NCI-H2081 (cell line): ENCODE measurements at regions not wholly inside any gene's neighbourhood (a gene's known extent, or its start where the extent isn't known, plus 50 kb on each side); places are given as distances from the start of the nearest gene placed in this dataset.

Source experiments
- DNase-seq, 2 experiments: peaks; one replicate each; lab custom pipeline; 2025; lab: John Stamatoyannopoulos, UW

- no peak for DNase-seq
Observed at GRCh38 chr18:56545464-56545863, 92.9 kb downstream of the TXNL1 start.

DNA sequence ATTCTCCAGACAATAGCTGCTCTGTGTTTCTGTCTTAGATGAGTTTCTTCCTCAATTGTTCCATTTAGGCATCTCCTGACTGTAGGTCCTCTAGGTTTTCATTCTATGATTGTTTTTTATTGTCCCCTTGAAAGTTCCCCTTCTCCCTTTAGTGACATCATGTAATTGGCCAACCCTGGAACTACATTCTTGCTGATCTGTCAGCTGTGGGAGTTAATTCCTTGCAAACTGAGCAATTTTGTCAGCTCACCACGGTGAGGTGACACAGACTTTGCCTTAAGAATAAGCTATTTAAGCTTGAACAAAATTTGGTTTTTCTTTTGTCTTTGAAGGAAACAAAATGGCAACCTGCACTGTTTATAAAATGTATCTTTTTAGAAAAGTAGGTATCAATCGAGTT, 95.9 kb downstream of the TXNL1 start:
- DNase-seq: no peak

DNA sequence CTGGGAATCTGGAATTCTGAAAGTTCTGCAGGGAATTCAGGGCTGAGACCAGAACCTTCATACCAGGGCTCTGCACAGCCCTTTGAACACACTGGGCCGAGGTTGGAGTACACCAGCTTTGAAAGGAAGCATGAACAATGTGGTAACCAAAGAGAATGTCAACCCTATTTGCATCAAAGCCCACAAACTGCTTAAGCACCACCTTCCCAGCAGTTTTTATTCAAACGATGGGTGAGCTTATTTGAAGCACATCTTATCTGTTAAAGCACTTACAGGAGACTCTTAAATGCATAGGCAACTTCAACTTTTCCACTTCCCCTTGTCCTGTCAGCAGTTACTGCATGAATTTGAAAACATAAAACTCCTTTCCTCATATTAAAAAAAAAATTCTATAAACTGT, 96.6 kb downstream of the TXNL1 start:
- no peak for DNase-seq

- DNase-seq: no peak
Observed at GRCh38 chr18:56541340-56541739, 97.1 kb downstream of the TXNL1 start.

- DNase-seq: no peak
Observed at GRCh38 chr18:56538746-56539145, 99.6 kb downstream of the TXNL1 start.

DNA sequence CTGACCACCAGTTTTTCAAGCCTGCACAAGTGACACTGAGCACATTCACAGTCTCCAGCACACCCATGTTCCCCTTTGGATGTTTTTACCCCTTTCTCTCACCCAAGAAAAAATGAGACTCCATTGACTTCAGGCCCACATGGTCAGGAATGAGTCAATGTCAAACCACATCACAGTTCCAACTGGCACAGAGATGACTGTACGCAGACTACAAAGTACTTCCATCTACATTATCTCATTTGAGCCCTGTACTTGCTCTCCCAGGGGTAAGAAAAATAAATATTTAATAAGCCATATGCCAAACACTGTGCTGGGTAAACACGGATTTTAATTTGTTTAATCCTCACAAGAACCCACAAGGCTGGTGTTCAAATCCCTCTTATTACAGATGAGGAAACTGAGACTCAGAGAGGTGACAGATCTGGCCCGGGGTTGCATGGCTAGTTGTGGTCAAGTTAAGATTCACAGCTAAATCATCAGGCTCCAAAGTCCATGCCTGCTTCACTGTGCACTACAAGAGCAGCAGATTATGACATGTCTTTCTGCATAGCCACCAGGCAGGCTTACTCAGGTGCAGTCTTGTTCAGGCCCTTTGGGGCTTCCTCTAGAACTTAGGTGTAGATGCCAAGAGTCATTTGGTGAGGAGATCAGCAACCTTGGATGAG, 106.1 kb downstream of the TXNL1 start:
- DNase-seq: no peak

DNA sequence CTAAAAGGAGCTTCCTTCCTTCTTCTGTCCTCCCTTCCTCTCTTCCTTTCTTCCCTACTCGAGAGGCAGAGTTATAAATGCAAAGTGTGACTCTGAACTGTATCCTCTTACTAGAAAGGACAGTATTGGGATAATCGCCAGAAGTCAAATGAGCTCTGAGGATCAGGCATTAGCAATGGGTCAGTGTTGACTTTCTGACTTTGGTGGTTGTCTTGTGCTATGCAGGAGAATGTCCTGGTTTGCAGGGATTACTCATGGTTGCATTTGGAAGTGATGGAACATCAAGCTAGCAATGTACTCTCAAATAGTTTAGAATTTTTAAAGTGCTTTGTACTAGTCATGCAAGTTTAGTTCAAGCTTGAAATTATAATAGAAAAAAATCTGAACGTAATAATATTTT, 115.6 kb downstream of the TXNL1 start:
- DNase-seq: no peak

DNA sequence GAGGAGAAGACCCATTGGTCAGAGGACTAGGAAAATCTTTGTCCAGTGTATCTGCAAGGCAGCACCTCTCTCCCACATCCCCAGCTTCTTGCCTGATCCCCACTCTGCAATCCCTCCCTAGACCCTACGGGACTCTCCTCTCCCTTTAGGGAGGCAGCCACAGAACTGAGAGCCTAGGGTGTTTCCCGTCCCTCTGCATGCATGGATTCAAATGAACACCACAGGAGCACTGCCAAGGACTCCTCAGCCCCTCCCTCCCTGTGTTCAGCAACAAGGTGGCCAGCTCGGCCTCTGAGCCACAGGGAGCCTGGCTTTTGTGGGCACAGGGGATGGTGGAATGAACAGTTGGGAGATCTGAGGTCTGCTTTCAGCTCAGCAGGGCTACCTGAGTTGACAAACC, 117.1 kb downstream of the TXNL1 start:
- no peak for DNase-seq

DNA sequence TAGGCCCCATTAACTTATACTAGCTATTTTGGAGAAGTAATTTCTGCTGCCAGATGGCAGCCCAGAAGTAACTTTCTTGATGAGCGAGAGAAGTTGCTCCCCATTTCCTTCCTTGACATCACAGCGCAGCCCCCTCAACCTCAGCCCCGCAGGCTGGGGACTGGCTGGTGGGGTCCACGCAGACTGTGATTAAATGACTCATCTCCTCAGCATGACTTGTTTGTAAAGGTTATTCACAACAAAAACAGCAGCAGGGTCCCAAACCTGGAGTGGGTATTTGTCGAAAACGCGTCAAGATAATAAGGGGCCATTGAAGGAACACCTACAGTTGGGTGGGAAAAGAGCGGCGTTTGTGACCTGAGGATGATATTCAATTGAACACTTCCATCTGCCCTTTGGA, 120.6 kb downstream of the TXNL1 start:
- no peak for DNase-seq

- DNase-seq: no peak
Observed at GRCh38 chr18:56517196-56517595, 121.2 kb downstream of the TXNL1 start.

GRCh38 chr18:56516789-56517188, 121.6 kb downstream of the TXNL1 start:
- DNase-seq: no peak

DNA sequence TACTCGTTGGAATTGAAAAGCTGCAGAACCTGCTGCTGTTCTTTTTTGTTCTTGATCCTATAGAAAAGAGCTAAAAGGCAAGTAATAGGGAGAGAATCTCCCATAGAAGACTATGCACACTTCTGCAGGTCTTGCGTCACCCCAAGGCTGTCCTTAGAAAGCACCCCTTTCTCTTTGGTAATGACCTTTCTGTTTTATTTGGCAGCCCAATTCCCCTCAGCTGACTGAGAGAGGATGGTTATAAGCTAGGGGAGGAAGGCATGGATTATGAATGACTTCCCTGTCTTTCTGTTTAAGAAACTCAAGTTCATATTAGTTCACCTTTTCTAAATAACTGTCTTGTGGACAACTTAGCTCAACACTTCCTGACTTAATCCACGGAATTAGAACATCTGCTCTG, 122.9 kb downstream of the TXNL1 start:
- DNase-seq: no peak

DNA sequence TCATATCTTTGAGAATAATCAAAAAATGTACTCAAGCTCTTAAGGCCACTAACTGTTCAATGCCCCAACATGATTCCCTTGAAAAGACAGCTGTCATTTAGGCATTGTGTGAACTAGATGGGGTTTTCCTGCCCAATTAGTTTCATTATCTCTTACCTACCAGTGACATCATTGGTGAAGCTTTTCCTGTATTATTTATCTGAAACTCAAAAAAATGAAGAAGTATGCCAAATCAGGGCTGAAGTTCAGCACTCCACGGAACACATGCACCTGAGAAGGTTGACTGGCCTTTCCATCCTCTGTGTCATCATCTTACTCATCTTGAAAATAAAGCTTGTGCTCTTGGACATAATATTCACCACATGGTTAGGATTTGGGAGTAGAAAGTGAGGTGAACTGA, 126.4 kb downstream of the TXNL1 start:
- DNase-seq: no peak

- no peak for DNase-seq
Observed at GRCh38 chr18:56510108-56510507, 128.3 kb downstream of the TXNL1 start.

GRCh38 chr18:56509656-56510055, 128.7 kb downstream of the TXNL1 start:
- DNase-seq: no peak

DNA sequence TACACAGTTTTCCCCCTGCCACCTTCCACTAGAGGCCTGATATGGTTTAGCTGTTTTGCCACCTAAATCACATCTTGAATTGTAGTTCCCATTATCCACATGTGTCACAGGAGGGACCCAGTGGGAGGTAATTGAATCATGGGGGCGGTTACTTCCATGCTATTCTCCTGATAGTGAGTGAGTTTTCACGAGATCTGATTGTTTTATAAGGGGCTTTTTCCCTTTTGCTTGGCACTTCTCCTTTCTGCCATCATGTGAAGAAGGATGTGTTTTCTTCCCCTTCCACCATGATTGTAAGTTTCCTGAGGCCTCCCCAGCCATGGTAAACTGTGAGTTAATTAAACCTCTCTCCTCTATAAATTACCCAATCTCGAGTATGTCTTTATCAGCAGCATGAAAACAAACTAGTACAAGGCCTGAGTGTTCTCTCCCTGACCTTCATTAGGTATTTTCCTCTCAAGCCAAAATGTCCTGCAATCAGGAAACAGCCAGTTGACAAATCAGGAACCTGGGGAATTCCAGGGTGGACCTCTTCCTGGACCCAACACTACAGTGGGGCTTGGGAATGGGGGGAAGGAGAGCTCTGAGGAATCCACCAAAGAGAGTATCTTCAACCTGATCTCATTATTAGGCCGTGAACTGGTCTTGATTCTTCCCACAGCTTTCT, 129.9 kb downstream of the TXNL1 start:
- no peak for DNase-seq

- DNase-seq: no peak
Observed at GRCh38 chr18:56505971-56506370, 132.4 kb downstream of the TXNL1 start.

DNA sequence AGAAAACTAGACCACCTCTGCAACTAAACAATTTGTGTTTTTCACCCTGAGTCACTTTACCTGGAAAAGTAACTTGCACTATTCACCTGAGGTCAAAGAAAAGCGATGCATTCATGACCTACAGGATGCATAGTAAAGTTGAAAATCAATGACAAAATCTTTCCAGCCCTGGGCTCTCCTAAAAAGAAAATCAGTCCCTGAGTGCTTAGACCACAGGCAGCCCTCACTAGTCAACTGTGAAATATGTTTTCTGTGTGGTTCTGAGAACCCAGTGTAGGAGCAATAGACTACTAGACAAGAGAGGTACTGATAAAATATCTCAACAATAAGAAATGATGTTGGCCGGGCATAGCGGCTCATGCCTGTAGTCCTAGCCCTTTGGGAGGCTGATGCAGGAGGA, 133.1 kb downstream of the TXNL1 start:
- DNase-seq: no peak

DNA sequence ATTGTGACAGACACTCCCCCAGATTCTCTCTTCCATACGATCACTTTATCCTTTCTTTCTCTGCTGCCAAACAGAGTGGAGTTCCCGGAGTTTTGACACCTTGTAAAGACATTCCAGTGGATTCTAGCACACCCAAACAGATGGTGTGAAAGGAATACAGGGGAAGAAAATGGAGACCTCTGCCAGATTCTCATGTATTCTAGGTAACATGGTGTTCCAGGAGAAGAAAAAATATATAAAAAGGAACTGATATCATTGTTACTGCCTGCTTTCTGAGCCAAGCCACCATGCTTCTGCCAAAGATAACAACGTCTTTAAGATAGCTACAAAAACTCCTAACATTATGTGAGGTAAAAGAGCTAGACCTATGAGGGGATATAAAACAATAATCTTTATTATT, 136.5 kb downstream of the TXNL1 start:
- no peak for DNase-seq

GRCh38 chr18:56495884-56496283, 142.5 kb downstream of the TXNL1 start:
- no peak for DNase-seq

GRCh38 chr18:56493531-56493930, 144.9 kb downstream of the TXNL1 start:
- no peak for DNase-seq

GRCh38 chr18:56492136-56492535, 146.3 kb downstream of the TXNL1 start:
- DNase-seq: no peak

DNA sequence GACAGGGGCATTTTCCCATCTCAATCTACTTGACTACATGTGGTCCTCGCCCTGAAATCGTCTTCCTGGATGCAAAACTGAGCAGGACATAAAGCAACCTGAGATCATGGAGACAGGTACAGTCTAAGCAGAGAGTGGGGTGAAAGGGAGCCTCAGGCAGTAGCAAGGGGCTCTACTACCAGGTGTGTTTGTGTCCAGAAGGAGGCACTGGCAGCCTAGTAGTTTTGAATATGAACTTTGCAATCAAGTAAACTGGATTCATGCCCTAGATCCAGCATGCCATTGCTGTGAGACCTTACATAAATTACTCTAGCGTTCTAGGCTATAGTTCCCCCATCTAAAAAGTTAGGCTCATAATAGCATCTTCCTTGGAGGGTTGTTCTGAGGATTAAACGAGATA, 147.4 kb downstream of the TXNL1 start:
- DNase-seq: no peak

DNA sequence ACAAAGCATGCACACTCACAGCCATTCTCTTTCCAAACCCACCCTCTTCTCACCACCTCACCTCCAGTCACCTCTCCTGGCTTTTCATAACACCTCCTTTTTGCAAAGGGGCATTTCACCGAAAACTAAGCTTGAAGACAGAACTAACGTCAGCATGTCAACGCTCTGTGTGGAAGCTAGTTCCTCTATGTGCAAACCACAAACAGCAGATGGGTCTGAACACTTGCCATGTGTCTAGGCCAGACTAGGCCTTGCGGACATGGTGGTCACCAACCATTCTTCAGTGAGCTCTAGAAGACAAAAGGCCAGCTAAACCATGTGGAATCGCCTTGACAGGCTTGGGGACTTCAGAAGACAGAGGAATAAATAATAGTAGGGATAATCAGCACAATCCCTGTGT, 148.5 kb downstream of the TXNL1 start:
- no peak for DNase-seq
